T1000 (cell line): ENCODE measurements at regions not wholly inside any gene's neighbourhood (a gene's known extent, or its start where the extent isn't known, plus 50 kb on each side); places are given as distances from the start of the nearest gene placed in this dataset.

Source experiments
- DNase-seq: peaks from one replicate; lab custom pipeline; 2025; ENCODE audit warnings: mixed read lengths; lab: John Stamatoyannopoulos, UW

- no peak for DNase-seq
Measured at GRCh38 chr18:21162786-21163185, 51.2 kb upstream of the ROCK1 start.

GRCh38 chr18:21163647-21164547 lies 52.3 kb upstream of the ROCK1 start:
- peak; percentile 31 for DNase-seq

- no peak for DNase-seq
Measured at GRCh38 chr18:21164548-21165095, 53.0 kb upstream of the ROCK1 start.

DNA sequence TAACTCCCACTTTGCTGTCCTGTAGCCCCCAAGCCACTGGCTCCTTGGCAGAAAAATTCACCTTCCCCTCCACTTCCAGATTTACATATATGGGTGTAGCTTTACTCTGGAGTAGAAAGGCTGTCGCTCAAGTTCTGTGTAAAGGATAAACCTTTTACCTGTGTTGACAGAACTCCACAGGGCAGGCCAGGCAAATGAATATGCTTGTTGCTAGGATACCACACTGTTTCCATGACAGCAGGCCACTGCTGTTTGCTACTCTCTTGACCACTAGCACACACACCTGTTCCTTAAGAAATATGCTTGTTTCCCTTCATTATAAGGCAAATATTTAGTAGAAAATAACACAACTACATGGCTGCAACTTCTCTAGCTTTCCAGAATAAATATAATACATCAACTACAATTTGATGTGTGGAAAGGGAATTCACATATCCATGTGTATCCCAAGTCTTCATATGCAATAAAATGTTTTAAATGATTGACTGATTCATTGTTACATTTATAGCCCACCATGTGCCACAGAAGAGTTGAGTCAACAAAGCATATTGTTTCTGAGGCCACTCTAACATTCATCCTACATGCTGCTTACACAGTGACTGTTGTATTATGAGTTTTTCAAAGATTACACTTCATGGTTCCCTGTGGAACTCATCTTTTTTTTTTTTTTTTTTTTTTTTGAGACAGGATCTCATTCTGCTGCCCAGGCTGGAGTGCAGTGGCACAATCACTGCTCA lies 56.2 kb upstream of the ROCK1 start:
- DNase-seq, result no peak

DNA sequence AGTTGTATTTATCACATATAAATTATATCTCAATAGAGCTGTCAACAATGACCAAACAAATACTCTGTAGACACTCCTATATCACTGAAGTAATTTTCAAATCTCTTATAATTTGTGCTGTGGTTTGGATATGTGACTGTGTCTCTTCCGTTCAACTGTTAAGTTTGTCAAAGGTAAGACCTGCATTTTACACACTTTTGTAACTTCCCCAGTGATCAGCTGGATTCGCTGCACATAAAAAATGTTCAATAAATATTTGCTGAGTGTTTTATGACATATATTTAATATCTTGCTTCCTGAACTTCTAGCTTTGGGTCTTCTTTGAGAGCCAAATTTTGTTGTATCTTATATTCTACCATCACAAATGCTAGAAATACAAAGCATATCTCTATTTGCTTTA lies 57.3 kb upstream of the ROCK1 start:
- DNase-seq, result no peak

DNA sequence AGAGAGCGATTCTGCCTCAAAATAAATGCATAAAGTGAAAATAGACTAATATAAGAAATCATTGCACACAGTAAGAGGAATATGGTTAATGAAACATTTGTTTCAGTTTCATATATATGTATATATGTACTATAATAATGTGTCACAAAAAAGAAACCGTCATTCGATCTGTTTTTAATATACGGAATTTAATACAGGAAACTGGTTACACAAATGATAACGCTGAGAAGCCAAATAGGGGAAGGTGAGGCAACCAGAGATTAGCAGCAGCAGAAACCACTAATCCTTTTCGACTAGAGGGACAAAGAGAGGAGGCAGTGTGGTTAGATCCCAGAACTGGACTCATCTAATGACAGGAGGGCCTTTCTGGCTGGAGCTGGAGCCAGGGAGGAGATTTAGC lies 64.2 kb upstream of the GREB1L start:
- no peak for DNase-seq

DNA sequence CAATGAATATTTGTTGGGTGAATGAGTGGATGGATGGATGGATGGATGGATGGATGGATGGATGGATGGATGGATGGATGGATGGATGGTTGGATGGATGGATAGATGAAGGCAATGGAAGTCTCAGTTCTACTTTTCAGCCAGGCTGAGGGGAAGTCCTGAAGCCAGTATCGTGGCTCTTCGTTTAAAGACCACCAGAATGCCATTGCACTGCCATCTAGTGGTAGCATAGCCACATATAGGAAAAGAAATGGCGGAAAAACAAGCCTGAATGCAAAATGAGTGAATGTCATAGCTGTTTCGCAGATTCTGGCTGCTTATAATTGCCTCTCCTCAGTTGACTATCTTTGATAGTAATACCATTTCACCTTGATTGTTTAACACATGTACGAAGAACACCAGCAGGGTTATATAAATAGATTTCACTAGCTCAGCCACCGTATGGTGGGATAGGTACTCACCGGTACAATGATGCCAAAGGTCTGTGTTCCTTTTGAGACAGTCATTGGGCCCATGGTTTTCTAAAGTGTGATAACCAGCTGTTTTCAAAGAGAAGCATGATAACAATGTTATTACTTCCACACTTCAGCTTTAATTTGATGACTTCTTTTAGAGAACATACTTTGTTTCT lies 62.3 kb upstream of the GREB1L start:
- DNase-seq, result peak; percentile 25

GRCh38 chr18:21180588-21180987 lies 61.4 kb upstream of the GREB1L start:
- DNase-seq, result no peak

DNA sequence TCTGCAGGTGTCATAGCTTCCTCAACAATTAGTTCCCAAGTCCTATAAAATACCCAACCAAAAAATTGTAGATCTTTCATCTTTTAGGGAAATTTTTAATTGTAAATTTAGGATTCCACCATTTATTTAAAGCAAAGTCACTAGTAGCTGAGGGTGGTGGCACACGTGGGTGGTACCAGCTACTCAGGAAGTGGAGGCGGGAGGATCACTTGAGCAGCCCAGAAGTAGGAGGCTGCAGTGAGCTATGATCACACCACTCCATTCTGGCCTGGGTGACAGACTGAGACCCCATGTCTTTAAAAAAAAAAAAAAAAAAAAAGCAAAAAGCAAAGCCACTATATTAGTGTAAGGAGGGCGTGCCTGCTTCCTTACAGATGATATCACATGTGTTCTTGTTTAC lies 60.3 kb upstream of the GREB1L start:
- DNase-seq, result no peak

DNA sequence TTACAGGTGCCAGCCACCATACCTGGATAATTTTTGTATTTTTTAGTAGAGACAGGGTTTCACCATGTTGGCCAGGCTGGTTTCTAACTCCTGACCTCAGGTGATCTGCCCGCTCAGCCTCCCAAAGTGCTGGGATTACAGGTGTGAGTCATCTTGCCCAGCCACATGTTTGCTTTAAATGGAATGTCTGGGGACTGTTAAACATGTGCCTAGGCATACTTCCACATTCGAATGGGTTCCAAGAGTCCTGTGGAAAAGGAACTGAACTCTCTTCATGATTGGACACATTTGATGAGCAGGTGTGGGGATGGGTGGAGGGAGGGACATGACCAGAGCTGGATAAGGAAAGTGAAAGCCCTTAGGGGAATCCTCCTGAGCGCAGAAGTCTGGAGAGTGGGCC lies 58.4 kb upstream of the GREB1L start:
- DNase-seq, result no peak

- DNase-seq, result no peak
Measured at GRCh38 chr18:21184396-21184996, 57.5 kb upstream of the GREB1L start.

DNA sequence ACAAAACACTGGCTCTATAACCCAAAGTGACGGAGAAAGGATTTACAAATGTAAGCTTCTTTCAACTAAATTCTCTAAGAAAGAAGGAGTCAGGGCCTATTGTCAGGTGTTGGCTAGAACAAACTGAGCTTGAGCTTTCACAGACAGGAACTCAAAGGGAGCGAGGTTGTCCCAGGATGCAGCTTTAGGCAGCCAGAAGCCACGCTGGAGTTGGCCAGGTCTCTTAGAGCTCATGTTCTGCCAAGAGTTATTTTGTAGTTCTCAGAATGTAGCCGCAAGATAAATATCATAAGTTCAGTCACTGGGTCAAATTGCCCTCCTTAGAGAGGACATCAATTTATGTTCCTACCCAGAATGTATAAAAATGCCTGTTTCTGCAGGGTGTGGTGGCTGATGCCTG lies 54.1 kb upstream of the GREB1L start:
- no peak for DNase-seq

GRCh38 chr18:21191596-21192307 lies 50.3 kb upstream of the GREB1L start:
- no peak for DNase-seq
